ENCODE measurements at regions not wholly inside any gene's neighbourhood (a gene's known extent, or its start where the extent isn't known, plus 50 kb on each side); places are given as distances from the start of the nearest gene placed in this dataset.

DNA sequence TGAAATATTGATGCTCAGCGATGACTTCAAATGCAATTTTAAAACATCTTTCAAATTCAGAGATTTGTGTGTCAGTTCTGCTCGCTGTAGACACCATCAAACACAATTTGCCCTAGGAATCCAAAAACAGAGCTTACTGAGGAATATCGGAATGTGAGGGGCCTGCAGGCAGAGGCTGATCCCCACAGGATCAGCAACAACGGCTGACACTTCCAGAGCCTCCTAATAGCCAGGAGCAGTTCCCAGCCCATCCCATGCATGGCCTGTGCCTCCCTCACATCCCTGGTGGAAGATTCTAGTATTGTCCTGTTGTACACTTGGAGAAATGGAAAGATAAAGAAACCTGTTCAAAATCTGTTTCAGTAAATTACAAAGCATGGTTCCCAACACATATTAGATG lies 129.7 kb upstream of the VWC2 start:
- no peak overlapping the region for H3K4me3 Mint-ChIP-seq
- no peak for DNase-seq
- Histone ChIP-seq H3K36me3 (ENCODE audit: control insufficient read depth, insufficient read depth, low read length) (no peaks in the 10 kb centered on the region), H3K4me3 (ENCODE audit: low read length) (no peak overlapping the region), H3K4me1 (ENCODE audit: control insufficient read depth, insufficient read depth, low read length) (no peaks in the 10 kb centered on the region), H3K9ac (ENCODE audit: extremely low read depth, low read length, poor library complexity, severe bottlenecking) (no peak overlapping the region), H3K9me3 (ENCODE audit: control insufficient read depth, low read length) (no peaks in the 10 kb centered on the region), H3K27me3 (ENCODE audit: control insufficient read depth, insufficient read depth, low read length, poor library complexity, severe bottlenecking) (no peaks in the 10 kb centered on the region), H3K27ac (ENCODE audit: low read depth, low read length) (no peak overlapping the region)
- no peak overlapping the region for H3K27ac Mint-ChIP-seq
- H3K27me3 Mint-ChIP-seq (ENCODE audit: insufficient read depth), result no peaks in the 10 kb centered on the region
- TF ChIP-seq, protein P1, sequence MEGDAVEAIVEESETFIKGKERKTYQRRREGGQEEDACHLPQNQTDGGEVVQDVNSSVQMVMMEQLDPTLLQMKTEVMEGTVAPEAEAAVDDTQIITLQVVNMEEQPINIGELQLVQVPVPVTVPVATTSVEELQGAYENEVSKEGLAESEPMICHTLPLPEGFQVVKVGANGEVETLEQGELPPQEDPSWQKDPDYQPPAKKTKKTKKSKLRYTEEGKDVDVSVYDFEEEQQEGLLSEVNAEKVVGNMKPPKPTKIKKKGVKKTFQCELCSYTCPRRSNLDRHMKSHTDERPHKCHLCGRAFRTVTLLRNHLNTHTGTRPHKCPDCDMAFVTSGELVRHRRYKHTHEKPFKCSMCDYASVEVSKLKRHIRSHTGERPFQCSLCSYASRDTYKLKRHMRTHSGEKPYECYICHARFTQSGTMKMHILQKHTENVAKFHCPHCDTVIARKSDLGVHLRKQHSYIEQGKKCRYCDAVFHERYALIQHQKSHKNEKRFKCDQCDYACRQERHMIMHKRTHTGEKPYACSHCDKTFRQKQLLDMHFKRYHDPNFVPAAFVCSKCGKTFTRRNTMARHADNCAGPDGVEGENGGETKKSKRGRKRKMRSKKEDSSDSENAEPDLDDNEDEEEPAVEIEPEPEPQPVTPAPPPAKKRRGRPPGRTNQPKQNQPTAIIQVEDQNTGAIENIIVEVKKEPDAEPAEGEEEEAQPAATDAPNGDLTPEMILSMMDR (conservative IDR thresholded peaks at IDR 0.05), result peak; percentile 28
- peaks cover 4% of the 10 kb centered on the region for H3K9me3 Mint-ChIP-seq
- H3K4me1 Mint-ChIP-seq, result no peaks in the 10 kb centered on the region
- H3K36me3 Mint-ChIP-seq (ENCODE audit: low read depth), result no peaks in the 10 kb centered on the region
- WGBS, 2 experiments (ENCODE audit: insufficient coverage in 1 of 2, insufficient read length in 1 of 2), result 85 to 100% methylated on average over 1 to 4 of the region's 4 CpGs

DNA sequence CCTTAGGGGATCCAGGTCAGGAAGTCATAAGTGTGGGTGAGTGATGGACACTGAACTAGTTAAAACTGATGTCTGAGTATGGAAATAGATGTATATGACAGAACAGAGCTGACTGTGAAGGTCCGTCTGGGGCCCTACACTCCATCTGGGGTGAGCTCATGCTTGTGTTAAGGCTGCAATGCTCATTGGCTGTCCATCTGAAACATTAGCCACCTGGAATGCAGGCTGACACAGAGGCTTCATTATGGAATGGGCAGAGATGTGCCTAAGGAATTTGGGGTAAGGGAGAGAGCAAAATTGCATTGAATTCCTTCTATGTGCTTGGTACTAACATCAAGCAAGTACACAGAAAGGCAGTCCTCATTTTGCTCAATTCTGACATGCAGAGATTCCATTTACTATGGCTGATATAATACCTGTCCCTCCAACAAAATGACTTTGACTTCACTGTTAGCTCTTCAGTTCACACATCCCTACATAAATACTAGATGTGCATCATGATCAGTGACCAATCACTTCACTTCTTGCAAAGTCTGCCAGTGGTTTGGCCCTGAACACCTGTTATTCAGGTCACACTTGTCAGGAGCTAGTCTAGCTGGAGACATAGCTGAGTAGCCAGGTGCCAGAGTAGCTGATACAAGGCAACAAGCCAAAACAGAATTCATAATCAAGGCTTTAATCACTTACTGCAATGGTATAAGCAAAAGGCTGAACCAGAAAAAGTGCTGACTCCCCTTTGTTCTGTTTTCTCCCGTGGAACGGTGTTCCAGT lies 128.9 kb upstream of the VWC2 start:
- Mint-ChIP-seq H3K27me3 (ENCODE audit: insufficient read depth) (no peaks in the 10 kb centered on the region), H3K4me1 (no peaks in the 10 kb centered on the region), H3K9me3 (peaks cover 13% of the 10 kb centered on the region), H3K27ac (no peak overlapping the region), H3K36me3 (ENCODE audit: low read depth) (no peaks in the 10 kb centered on the region), H3K4me3 (no peak overlapping the region)
- H3K9me3 ChIP-seq (ENCODE audit: control insufficient read depth, low read length), result no peaks in the 10 kb centered on the region
- H3K9ac ChIP-seq (ENCODE audit: extremely low read depth, low read length, poor library complexity, severe bottlenecking), result no peak overlapping the region
- H3K4me3 ChIP-seq (ENCODE audit: low read length), result no peak overlapping the region
- WGBS, 2 experiments (ENCODE audit: insufficient coverage in 1 of 2, insufficient read length in 1 of 2), result 84 to 94% methylated on average over 2 to 3 of the region's 3 CpGs
- TF ChIP-seq, protein P1 (conservative IDR thresholded peaks at IDR 0.05), result no peak
- H3K27me3 ChIP-seq (ENCODE audit: control insufficient read depth, insufficient read depth, low read length, poor library complexity, severe bottlenecking), result no peaks in the 10 kb centered on the region
- no peak overlapping the region for H3K27ac ChIP-seq (ENCODE audit: low read depth, low read length)
- no peaks in the 10 kb centered on the region for H3K36me3 ChIP-seq (ENCODE audit: control insufficient read depth, insufficient read depth, low read length)
- H3K4me1 ChIP-seq (ENCODE audit: control insufficient read depth, insufficient read depth, low read length), result no peaks in the 10 kb centered on the region
- DNase-seq, result no peak

DNA sequence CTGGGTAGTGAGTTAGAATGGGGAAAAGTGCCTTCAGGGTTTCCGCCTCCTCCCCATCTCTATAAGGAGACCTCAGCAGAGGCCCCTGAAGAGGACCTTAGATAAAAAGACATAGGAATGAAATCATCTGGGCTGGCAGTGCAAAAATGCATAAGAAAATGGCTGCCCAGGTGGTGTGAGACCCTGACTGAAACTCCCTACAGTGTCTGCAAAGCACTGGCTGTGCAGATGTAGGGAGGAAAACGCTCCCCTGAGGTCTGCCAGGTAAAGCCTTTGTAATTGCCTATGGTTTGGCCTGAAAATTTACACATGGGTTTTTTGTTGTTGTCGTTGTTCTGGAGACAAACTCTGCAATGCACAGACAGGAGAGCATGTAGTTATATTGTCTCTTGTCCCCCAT lies 128.1 kb upstream of the VWC2 start:
- TF ChIP-seq, protein P1 (conservative IDR thresholded peaks at IDR 0.05), result no peak
- Mint-ChIP-seq H3K4me1 (no peaks in the 10 kb centered on the region), H3K27ac (no peak overlapping the region)

More for the DNA sequence above, 128.1 kb upstream of the VWC2 start:
- Mint-ChIP-seq H3K9me3 (peaks cover 20% of the 10 kb centered on the region), H3K27me3 (ENCODE audit: insufficient read depth) (no peaks in the 10 kb centered on the region), H3K36me3 (ENCODE audit: low read depth) (no peaks in the 10 kb centered on the region), H3K4me3 (no peak overlapping the region)
- no peak overlapping the region for H3K9ac ChIP-seq (ENCODE audit: extremely low read depth, low read length, poor library complexity, severe bottlenecking)
- H3K36me3 ChIP-seq (ENCODE audit: control insufficient read depth, insufficient read depth, low read length), result no peaks in the 10 kb centered on the region
- H3K4me3 ChIP-seq (ENCODE audit: low read length), result no peak overlapping the region
- H3K4me1 ChIP-seq (ENCODE audit: control insufficient read depth, insufficient read depth, low read length), result no peaks in the 10 kb centered on the region
- H3K27ac ChIP-seq (ENCODE audit: low read depth, low read length), result no peak overlapping the region
- no peak for DNase-seq
- no peaks in the 10 kb centered on the region for H3K27me3 ChIP-seq (ENCODE audit: control insufficient read depth, insufficient read depth, low read length, poor library complexity, severe bottlenecking)
- 63 to 75% methylated on average over 1 to 3 of the region's 3 CpGs for WGBS, 2 experiments (ENCODE audit: insufficient coverage in 1 of 2, insufficient read length in 1 of 2)
- no peaks in the 10 kb centered on the region for H3K9me3 ChIP-seq (ENCODE audit: control insufficient read depth, low read length)
